Activated CD4-positive, alpha-beta T cell treated with anti-CD3 and anti-CD28 coated beads, Interleukin-10, Interleukin-2, amounts not matched to agents 100 ng/mL and 50 ng/mL, durations not matched to agents 16 hours and 8 hours (primary cell): ENCODE measurements at regions not wholly inside any gene's neighbourhood (a gene's known extent, or its start where the extent isn't known, plus 50 kb on each side); places are given as distances from the start of the nearest gene placed in this dataset.

Experiments
- DNase-seq: peaks from one replicate; pipeline ENCODE4 v3.0.0-alpha.2; 2020

GRCh38 chr6:164010441-164011103, 596.1 kb downstream of the QKI start:
- no peak for DNase-seq

- DNase-seq, result no peak
These were observed 594.4 kb downstream of the QKI start for GRCh38 chr6:164008902-164009301.

DNA sequence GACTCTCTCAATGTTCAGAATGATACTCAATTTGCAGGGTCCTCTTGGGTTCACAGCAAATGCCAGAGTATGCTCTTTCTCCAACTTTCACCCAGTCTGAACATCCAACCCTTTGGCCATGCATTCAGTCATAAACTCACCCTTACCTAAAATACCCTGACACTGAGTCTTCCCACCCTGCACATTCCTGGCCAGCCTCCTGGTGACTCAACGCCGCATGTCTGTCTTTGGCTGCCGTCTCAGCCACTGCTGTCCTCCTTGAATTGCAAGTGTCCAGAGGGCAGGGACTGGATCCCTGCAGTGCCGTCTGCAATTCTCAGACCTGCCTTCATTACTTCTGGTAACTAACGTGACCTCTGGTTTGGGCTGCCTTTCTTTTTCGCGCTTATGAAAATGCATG, 593.4 kb downstream of the QKI start:
- no peak for DNase-seq

GRCh38 chr6:164006459-164006858, 591.9 kb downstream of the QKI start:
- DNase-seq, result no peak

GRCh38 chr6:164005004-164005711, 590.6 kb downstream of the QKI start:
- no peak for DNase-seq

- DNase-seq, result no peak
These were observed 585.8 kb downstream of the QKI start for GRCh38 chr6:164000276-164000675.

DNA sequence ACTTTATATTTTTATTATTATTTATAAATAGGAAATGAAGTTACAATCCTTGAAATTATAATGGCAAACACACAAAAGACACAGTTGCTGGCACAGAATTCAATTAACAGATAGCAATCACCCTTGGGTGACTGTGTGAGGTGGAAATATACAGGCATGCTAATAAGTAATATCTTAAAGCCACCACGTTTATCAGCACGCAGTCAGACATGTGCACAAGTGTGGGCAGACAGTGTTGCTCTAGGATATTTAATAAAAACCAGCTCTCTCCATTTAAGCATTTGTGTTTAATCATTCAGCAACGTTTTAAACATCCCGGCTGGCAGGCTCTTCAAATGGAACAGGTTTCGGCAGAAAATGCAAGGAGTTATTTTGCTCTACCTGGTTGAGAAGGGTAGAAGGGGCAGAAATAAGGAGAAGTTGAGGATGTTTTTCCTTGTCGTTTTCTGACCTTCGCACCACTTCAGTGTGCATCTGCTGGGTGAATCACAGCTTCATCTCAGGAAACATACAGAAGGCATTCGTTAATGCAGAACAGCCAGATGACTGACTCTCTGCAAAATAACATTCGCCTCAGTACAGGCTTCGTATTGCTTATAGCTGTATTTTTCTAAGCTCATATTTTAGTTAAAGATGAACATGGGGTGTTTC, 585.1 kb downstream of the QKI start:
- DNase-seq, result no peak

- no peak for DNase-seq
These were observed 584.0 kb downstream of the QKI start for GRCh38 chr6:163998496-163998895.

- DNase-seq, result no peak
These were observed 582.0 kb downstream of the QKI start for GRCh38 chr6:163996491-163996890.

- no peak for DNase-seq
These were observed 580.0 kb downstream of the QKI start for GRCh38 chr6:163994566-163994965.

- no peak for DNase-seq
These were observed 578.2 kb downstream of the QKI start for GRCh38 chr6:163992701-163993100.

GRCh38 chr6:163992056-163992455, 577.5 kb downstream of the QKI start:
- DNase-seq, result no peak

GRCh38 chr6:163991321-163991720, 576.8 kb downstream of the QKI start:
- DNase-seq, result no peak

- no peak for DNase-seq
These were observed 571.8 kb downstream of the QKI start for GRCh38 chr6:163986313-163986712.

DNA sequence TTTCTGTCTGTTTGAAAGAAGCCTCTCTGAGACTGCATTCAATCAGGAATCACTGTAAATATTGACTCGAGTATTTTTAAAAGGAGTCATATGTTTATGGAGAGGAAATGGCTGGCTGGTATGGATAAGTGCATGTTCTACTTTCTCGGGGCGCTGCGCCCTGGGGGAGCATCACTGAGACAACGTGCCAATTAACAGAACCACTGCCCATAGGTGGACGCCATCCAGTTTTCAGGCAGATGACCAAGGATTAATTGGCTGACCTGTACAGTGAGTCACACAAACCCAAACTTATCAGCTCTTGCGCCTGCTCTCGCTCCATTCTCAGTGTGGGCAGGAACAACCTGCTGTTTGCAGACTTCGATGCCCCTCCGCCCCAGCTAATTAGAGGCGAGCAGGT, 571.2 kb downstream of the QKI start:
- DNase-seq, result no peak

GRCh38 chr6:163985040-163985439, 570.5 kb downstream of the QKI start:
- no peak for DNase-seq

- DNase-seq, result no peak
These were observed 569.8 kb downstream of the QKI start for GRCh38 chr6:163984124-163984936.

GRCh38 chr6:163983679-163984078, 569.2 kb downstream of the QKI start:
- no peak for DNase-seq

- no peak for DNase-seq
These were observed 559.8 kb downstream of the QKI start for GRCh38 chr6:163974322-163974721.

GRCh38 chr6:163971841-163972838, 557.6 kb downstream of the QKI start:
- DNase-seq, result no peak

GRCh38 chr6:163970846-163971564, 556.5 kb downstream of the QKI start:
- DNase-seq, result no peak
